ENCODE measurements at regions not wholly inside any gene's neighbourhood (a gene's known extent, or its start where the extent isn't known, plus 50 kb on each side); places are given as distances from the start of the nearest gene placed in this dataset.

DNA sequence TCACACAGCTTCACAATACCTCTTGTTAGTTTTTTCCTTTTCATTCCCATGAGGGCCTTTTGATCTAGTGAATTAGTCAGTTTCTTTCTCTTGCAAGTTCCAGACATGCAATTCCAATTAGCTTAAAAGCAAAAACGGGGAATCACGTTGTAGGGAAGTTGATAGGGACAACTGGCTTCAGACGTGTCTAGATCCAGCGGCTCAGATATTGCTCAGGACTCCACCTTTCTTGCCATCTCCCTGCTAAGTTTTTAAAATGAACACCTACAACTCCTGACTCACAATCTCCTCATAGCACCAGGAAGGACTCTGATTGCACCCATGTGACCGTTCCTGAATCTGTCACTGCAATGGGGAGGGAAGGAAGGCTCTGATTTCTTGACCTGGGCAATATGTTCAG lies 63.8 kb upstream of the ARHGAP29 start:
- CTCF ChIA-PET = interaction anchor here (0.7 to 1.6 kb wide), 3 partner anchors 26 to 238 kb away, joined by 3 to 4 read pairs (median 3); no protein-coding TSS in a partner anchor
- Histone ChIP-seq H3K36me3 (ENCODE audit: control insufficient read depth in 2 of 2, insufficient read depth in 1 of 2, low read length in 2 of 2) (no peaks in the 10 kb centered on the region), H3K4me1 (ENCODE audit: control insufficient read depth, insufficient read depth, low read length) (no peaks in the 10 kb centered on the region), H3K9me3 (ENCODE audit: control insufficient read depth, insufficient read depth, low read depth, low read length) (no peaks in the 10 kb centered on the region), H3K27ac (ENCODE audit: extremely low read depth, low read depth, low read length) (no peak overlapping the region), H3K4me3 (ENCODE audit: low read depth, low read length) (no peak overlapping the region)
- TF ChIP-seq ZBTB21 (tag by site-specific recombination; IDR thresholded peaks at IDR 0.05) (no peak), ZXDB (tag by site-specific recombination; IDR thresholded peaks at IDR 0.05) (no peak), ZNF16 (tag by site-specific recombination; IDR thresholded peaks at IDR 0.05; ENCODE audit: low read depth) (no peak), ZNF843 (tag by site-specific recombination; IDR thresholded peaks at IDR 0.05) (no peak), ZNF416 (tag by site-specific recombination; IDR thresholded peaks at IDR 0.05) (no peak), KLF9 (tag by site-specific recombination; IDR thresholded peaks at IDR 0.05; ENCODE audit: low read depth) (no peak)
- TF ChIP-seq, protein P1, sequence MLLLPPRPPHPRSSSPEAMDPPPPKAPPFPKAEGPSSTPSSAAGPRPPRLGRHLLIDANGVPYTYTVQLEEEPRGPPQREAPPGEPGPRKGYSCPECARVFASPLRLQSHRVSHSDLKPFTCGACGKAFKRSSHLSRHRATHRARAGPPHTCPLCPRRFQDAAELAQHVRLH (tag by site-specific recombination; IDR thresholded peaks at IDR 0.05) = no peak
- TF ChIP-seq, protein P2, sequence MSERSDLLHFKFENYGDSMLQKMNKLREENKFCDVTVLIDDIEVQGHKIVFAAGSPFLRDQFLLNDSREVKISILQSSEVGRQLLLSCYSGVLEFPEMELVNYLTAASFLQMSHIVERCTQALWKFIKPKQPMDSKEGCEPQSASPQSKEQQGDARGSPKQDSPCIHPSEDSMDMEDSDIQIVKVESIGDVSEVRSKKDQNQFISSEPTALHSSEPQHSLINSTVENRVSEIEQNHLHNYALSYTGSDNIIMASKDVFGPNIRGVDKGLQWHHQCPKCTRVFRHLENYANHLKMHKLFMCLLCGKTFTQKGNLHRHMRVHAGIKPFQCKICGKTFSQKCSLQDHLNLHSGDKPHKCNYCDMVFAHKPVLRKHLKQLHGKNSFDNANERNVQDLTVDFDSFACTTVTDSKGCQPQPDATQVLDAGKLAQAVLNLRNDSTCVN (tag by site-specific recombination; optimal IDR thresholded peaks at IDR 0.05) = no peak
- TF ChIP-seq, protein P3, sequence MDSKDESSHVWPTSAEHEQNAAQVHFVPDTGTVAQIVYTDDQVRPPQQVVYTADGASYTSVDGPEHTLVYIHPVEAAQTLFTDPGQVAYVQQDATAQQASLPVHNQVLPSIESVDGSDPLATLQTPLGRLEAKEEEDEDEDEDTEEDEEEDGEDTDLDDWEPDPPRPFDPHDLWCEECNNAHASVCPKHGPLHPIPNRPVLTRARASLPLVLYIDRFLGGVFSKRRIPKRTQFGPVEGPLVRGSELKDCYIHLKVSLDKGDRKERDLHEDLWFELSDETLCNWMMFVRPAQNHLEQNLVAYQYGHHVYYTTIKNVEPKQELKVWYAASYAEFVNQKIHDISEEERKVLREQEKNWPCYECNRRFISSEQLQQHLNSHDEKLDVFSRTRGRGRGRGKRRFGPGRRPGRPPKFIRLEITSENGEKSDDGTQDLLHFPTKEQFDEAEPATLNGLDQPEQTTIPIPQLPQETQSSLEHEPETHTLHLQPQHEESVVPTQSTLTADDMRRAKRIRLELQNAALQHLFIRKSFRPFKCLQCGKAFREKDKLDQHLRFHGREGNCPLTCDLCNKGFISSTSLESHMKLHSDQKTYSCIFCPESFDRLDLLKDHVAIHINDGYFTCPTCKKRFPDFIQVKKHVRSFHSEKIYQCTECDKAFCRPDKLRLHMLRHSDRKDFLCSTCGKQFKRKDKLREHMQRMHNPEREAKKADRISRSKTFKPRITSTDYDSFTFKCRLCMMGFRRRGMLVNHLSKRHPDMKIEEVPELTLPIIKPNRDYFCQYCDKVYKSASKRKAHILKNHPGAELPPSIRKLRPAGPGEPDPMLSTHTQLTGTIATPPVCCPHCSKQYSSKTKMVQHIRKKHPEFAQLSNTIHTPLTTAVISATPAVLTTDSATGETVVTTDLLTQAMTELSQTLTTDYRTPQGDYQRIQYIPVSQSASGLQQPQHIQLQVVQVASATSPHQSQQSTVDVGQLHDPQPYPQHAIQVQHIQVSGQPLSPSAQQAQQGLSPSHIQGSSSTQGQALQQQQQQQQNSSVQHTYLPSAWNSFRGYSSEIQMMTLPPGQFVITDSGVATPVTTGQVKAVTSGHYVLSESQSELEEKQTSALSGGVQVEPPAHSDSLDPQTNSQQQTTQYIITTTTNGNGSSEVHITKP (tag by site-specific recombination; IDR thresholded peaks at IDR 0.05) = no peak
- TF ChIP-seq, protein P4, sequence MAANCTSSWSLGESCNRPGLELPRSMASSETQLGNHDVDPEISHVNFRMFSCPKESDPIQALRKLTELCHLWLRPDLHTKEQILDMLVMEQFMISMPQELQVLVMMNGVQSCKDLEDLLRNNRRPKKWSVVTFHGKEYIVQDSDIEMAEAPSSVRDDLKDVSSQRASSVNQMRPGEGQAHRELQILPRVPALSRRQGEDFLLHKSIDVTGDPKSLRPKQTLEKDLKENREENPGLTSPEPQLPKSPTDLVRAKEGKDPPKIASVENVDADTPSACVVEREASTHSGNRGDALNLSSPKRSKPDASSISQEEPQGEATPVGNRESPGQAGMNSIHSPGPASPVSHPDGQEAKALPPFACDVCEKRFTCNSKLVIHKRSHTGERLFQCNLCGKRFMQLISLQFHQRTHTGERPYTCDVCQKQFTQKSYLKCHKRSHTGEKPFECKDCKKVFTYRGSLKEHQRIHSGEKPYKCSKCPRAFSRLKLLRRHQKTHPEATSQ (tag by site-specific recombination; IDR thresholded peaks at IDR 0.05) = no peak
- POLR2A ChIA-PET = interaction anchor here (1.5 kb wide), 1 partner anchor 53 kb away, joined by 3 read pairs; no protein-coding TSS in a partner anchor

DNA sequence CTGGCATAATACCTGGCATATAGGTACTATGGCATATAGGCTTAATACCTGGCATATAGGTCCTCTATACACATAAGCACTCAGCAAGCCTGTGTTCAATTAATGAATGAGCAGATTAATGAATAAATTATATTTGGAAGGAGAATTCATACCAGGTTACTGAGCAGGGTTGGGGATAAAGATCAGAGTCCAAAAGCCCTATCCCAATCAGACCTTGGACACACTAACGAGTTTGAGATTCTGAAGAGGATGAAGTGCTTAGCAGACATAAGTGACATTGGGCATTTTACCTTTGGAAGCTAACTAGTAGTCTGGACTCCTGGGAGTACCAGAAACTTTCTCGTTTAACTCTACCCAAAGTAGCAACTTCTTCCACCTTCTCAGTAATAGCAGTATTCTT lies 63.3 kb upstream of the ARHGAP29 start:
- Histone ChIP-seq H3K27ac (ENCODE audit: extremely low read depth, low read depth, low read length) (no peak overlapping the region), H3K4me3 (ENCODE audit: low read depth, low read length) (no peak overlapping the region), H3K4me1 (ENCODE audit: control insufficient read depth, insufficient read depth, low read length) (no peaks in the 10 kb centered on the region), H3K9me3 (ENCODE audit: control insufficient read depth, insufficient read depth, low read depth, low read length) (no peaks in the 10 kb centered on the region), H3K36me3 (ENCODE audit: control insufficient read depth in 2 of 2, insufficient read depth in 1 of 2, low read length in 2 of 2) (no peaks in the 10 kb centered on the region)
- TF ChIP-seq KLF16 (tag by site-specific recombination; IDR thresholded peaks at IDR 0.05) (no peak), ZNF214 (tag by site-specific recombination; IDR thresholded peaks at IDR 0.05; ENCODE audit: borderline replicate concordance) (no peak), ZNF157 (tag by site-specific recombination; IDR thresholded peaks at IDR 0.05) (no peak), ZNF560 (tag by site-specific recombination; IDR thresholded peaks at IDR 0.05; ENCODE audit: borderline replicate concordance) (no peak), ZNF529 (tag by site-specific recombination; IDR thresholded peaks at IDR 0.05; ENCODE audit: insufficient replicate concordance) (no peak), ZNF658 (tag by site-specific recombination; IDR thresholded peaks at IDR 0.05) (no peak), ZNF155 (tag by site-specific recombination; IDR thresholded peaks at IDR 0.05) (no peak), RBAK (tag by site-specific recombination; IDR thresholded peaks at IDR 0.05) (no peak)
- TF ChIP-seq, protein P5, sequence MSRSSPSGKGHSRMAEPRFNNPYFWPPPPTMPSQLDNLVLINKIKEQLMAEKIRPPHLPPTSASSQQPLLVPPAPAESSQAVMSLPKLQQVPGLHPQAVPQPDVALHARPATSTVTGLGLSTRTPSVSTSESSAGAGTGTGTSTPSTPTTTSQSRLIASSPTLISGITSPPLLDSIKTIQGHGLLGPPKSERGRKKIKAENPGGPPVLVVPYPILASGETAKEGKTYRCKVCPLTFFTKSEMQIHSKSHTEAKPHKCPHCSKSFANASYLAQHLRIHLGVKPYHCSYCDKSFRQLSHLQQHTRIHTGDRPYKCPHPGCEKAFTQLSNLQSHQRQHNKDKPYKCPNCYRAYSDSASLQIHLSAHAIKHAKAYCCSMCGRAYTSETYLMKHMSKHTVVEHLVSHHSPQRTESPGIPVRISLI (tag by site-specific recombination; IDR thresholded peaks at IDR 0.05) = no peak
- TF ChIP-seq, protein P6, sequence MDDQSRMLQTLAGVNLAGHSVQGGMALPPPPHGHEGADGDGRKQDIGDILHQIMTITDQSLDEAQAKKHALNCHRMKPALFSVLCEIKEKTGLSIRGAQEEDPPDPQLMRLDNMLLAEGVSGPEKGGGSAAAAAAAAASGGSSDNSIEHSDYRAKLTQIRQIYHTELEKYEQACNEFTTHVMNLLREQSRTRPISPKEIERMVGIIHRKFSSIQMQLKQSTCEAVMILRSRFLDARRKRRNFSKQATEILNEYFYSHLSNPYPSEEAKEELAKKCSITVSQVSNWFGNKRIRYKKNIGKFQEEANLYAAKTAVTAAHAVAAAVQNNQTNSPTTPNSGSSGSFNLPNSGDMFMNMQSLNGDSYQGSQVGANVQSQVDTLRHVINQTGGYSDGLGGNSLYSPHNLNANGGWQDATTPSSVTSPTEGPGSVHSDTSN (CRISPR knock-in tag; IDR thresholded peaks at IDR 0.05) = no peak
- POLR2A ChIA-PET = interaction anchor here (1.5 kb wide), 1 partner anchor 53 kb away, joined by 3 read pairs; no protein-coding TSS in a partner anchor
- CTCF ChIA-PET = interaction anchor here (0.7 to 1.1 kb wide), 4 partner anchors 26 to 255 kb away, joined by 3 to 4 read pairs (median 3); no protein-coding TSS in a partner anchor

All from HEK293 (cell line).